Stomach (tissue), 4 donors: ENCODE measurements at regions not wholly inside any gene's neighbourhood (a gene's known extent, or its start where the extent isn't known, plus 50 kb on each side); places are given as distances from the start of the nearest gene placed in this dataset.

ENCODE experiments used
- CTCF ChIP-seq, 7 experiments: fragments of 450-650 bp in 4 of 7; fragments of 200-600 bp in 3 of 7; sonication (generic) in 3 of 7; IDR thresholded peaks; one replicate each; pipeline ENCODE4 v1.5.1; 2016 to 2019; ENCODE audit warnings: antibody characterized with exemption in 7 of 7, control low read depth in 2 of 7, mild to moderate bottlenecking in 1 of 7
- EP300 ChIP-seq: sonication (generic); formaldehyde crosslinking; IDR thresholded peaks from one replicate; pipeline ENCODE4 v1.6.1; 2017; ENCODE audit warnings: antibody characterized with exemption
- POLR2A ChIP-seq, 4 donors: fragments of 450-650 bp; IDR thresholded peaks; one replicate each; pipeline ENCODE4 v1.6.1; 2016; ENCODE audit warnings: antibody characterized with exemption in 4 of 4, control low read depth in 2 of 4, mild to moderate bottlenecking in 1 of 4, moderate library complexity in 1 of 4

DNA sequence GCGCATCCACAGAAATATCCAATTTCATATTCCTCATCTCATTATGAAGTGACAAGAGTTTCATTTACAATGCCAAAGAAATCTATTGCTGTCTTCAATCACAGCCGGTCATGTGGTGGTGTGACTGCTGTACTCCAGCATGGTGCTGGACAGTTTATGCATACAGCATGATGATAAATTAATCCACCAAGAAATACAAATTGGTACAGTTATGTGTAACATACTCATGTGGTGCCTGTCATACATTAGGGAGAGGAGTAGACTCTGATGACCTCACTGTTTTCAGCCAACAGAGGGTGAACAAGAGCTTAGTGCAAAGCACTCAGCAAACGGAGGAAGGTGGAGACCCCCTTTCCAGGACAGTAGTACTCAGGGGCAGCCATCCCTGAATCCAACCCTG lies 178.4 kb upstream of the SYNDIG1 start:
- no peak for TF ChIP-seq CTCF (IDR thresholded peaks at IDR 0.05)
- TF ChIP-seq EP300 = no peak
- TF ChIP-seq POLR2A (IDR thresholded peaks at IDR 0.05) = no peak
